OCI-LY3 (cell line): ENCODE measurements at regions not wholly inside any gene's neighbourhood (a gene's known extent, or its start where the extent isn't known, plus 50 kb on each side); places are given as distances from the start of the nearest gene placed in this dataset.
A peak's percentile ranks its signal among the peaks of the same experiment; 100 is the strongest.
"Not testable (repeated sequence)": the region's sequence is repeated elsewhere in the genome, so short reads cannot be mapped to it uniquely, and the experiment has no call there.

Source experiments
- H2AFZ ChIP-seq: fragments of 200-600, 300-600 bp; shearing (Covaris generic); 2 replicates; pipeline ENCODE4 v1.6.0; 2014; ENCODE audit warnings: antibody characterized with exemption, low read depth, low read length
- H3K27ac ChIP-seq: fragments of 200-600, 300-600 bp; sonication (generic); 2 replicates; pipeline ENCODE4 v1.5.1; 2014; ENCODE audit warnings: mild to moderate bottlenecking, low read length, moderate library complexity, mixed read lengths
- H3K27me3 ChIP-seq: fragments of 200-600, 300-600 bp; sonication (generic); 2 replicates; pipeline ENCODE4 v1.6.1; 2014; ENCODE audit warnings: low read depth, low read length, mixed read lengths
- H3K36me3 ChIP-seq: fragments of 200-600, 300-600 bp; sonication (generic); replicated peaks from 2 replicates; pipeline ENCODE3; 2014; ENCODE audit warnings: low read depth, low read length, mixed read lengths
- H3K4me1 ChIP-seq: fragments of 300-600, 200-600 bp; sonication (generic); 2 replicates; pipeline ENCODE4 v1.6.1; 2014; ENCODE audit warnings: low read length, mixed read lengths
- H3K4me2 ChIP-seq: fragments of 200-600, 300-600 bp; sonication (generic); 2 replicates; pipeline ENCODE4 v1.6.1; 2014; ENCODE audit warnings: low read length, mixed read lengths
- H3K4me3 ChIP-seq: fragments of 300-600, 200-600 bp; sonication (generic); 2 replicates; pipeline ENCODE4 v1.5.1; 2014; ENCODE audit warnings: antibody characterized with exemption, mild to moderate bottlenecking, low read length, moderate library complexity
- H3K79me2 ChIP-seq: fragments of 300-600, 200-600 bp; shearing (Covaris generic); 2 replicates; pipeline ENCODE4 v1.6.1; 2014; ENCODE audit warnings: mild to moderate bottlenecking, low read length, mixed read lengths
- H3K9ac ChIP-seq: fragments of 300-600, 200-600 bp; shearing (Covaris generic); 2 replicates; pipeline ENCODE4 v1.6.0; 2014; ENCODE audit warnings: mild to moderate bottlenecking, low read length, moderate library complexity
- H3K9me3 ChIP-seq: fragments of 200-600, 300-600 bp; shearing (Covaris generic); 2 replicates; pipeline ENCODE4 v1.6.1; 2014; ENCODE audit warnings: low read length, mixed read lengths; ENCODE audit not compliant: insufficient read depth
- H4K20me1 ChIP-seq: fragments of 200-600, 300-600 bp; sonication (generic); 2 replicates; pipeline ENCODE4 v1.6.1; 2016; ENCODE audit warnings: low read length, mixed read lengths; ENCODE audit not compliant: insufficient read depth
- CTCF ChIP-seq: fragments of 200-600, 300-600 bp; sonication (generic); IDR thresholded peaks from 2 replicates; pipeline ENCODE4 v1.5.1; 2014; ENCODE audit warnings: antibody characterized with exemption, low read length, low read depth
- EZH2phosphoT487 ChIP-seq: fragments of 200-600 bp; shearing (Covaris generic); IDR thresholded peaks from 2 replicates; pipeline ENCODE4 v1.6.1; 2018; ENCODE audit warnings: antibody characterized with exemption, mixed run types, low read depth

- no peak overlapping the region for H2AFZ ChIP-seq
- no peaks in the 10 kb centered on the region for H3K79me2 ChIP-seq
- H3K4me3 ChIP-seq, result no peak overlapping the region
Observed at GRCh38 chr12:131622422-131622955, 88.4 kb upstream of the SFSWAP start.

GRCh38 chr12:131623404-131624368, 87.2 kb upstream of the SFSWAP start:
- H4K20me1 ChIP-seq, H3K27ac ChIP-seq, H3K36me3 ChIP-seq, H3K9me3 ChIP-seq, H2AFZ ChIP-seq, H3K27me3 ChIP-seq, H3K4me2 ChIP-seq, H3K4me1 ChIP-seq, H3K79me2 ChIP-seq, H3K4me3 ChIP-seq, H3K9ac ChIP-seq: not testable (repeated sequence)
- TF ChIP-seq CTCF, result 0 out of 2 replicates have a peak, but pooled peaks have one; percentile 21

More at GRCh38 chr12:131622422-131622955, 88.4 kb upstream of the SFSWAP start:
- Histone ChIP-seq H3K4me2 (no peak overlapping the region), H3K36me3 (no peaks in the 10 kb centered on the region), H3K9ac (no peak overlapping the region), H4K20me1 (no peaks in the 10 kb centered on the region), H3K9me3 (no peaks in the 10 kb centered on the region), H3K27me3 (peaks cover 10% of the 10 kb centered on the region; the same call in 1 of the 2 replicates), H3K27ac (no peak overlapping the region), H3K4me1 (no peaks in the 10 kb centered on the region)
- TF ChIP-seq EZH2phosphoT487 (no peak), CTCF (no peak)

GRCh38 chr12:131624369-131624739, 86.5 kb upstream of the SFSWAP start:
- H3K79me2 ChIP-seq, H3K27me3 ChIP-seq, H2AFZ ChIP-seq, H3K27ac ChIP-seq, H3K4me2 ChIP-seq, H4K20me1 ChIP-seq, H3K4me1 ChIP-seq, H3K36me3 ChIP-seq, H3K9ac ChIP-seq, H3K4me3 ChIP-seq, H3K9me3 ChIP-seq: not testable (repeated sequence)

- not testable (repeated sequence) for H4K20me1 ChIP-seq, H3K9ac ChIP-seq, H3K4me1 ChIP-seq, H2AFZ ChIP-seq, H3K27ac ChIP-seq, H3K36me3 ChIP-seq, H3K27me3 ChIP-seq, H3K9me3 ChIP-seq, H3K4me2 ChIP-seq, H3K79me2 ChIP-seq, H3K4me3 ChIP-seq
Observed at GRCh38 chr12:131624756-131625501, 86.0 kb upstream of the SFSWAP start.

- H3K27ac ChIP-seq, H3K4me3 ChIP-seq, H4K20me1 ChIP-seq, H3K9me3 ChIP-seq, H3K79me2 ChIP-seq, H3K4me1 ChIP-seq, H3K27me3 ChIP-seq, H3K36me3 ChIP-seq, H2AFZ ChIP-seq, H3K4me2 ChIP-seq, H3K9ac ChIP-seq: not testable (repeated sequence)
Observed at GRCh38 chr12:131625966-131626722, 84.7 kb upstream of the SFSWAP start.

- H2AFZ ChIP-seq, result not testable (repeated sequence)
Observed at GRCh38 chr12:131627151-131628022, 83.5 kb upstream of the SFSWAP start.

More at GRCh38 chr12:131627151-131628022, 83.5 kb upstream of the SFSWAP start:
- H3K4me3 ChIP-seq, H3K9ac ChIP-seq, H3K9me3 ChIP-seq, H4K20me1 ChIP-seq, H3K4me2 ChIP-seq, H3K27me3 ChIP-seq, H3K36me3 ChIP-seq, H3K27ac ChIP-seq, H3K79me2 ChIP-seq, H3K4me1 ChIP-seq: not testable (repeated sequence)
